NK-92 (cell line): ENCODE measurements at regions not wholly inside any gene's neighbourhood (a gene's known extent, or its start where the extent isn't known, plus 50 kb on each side); places are given as distances from the start of the nearest gene placed in this dataset.
"Not testable (repeated sequence)": the region's sequence is repeated elsewhere in the genome, so short reads cannot be mapped to it uniquely, and the experiment has no call there.

ENCODE experiments used
- DNase-seq: peaks from one replicate; lab custom pipeline; 2025; ENCODE audit not compliant: unreplicated experiment; lab: John Stamatoyannopoulos, UW

DNA sequence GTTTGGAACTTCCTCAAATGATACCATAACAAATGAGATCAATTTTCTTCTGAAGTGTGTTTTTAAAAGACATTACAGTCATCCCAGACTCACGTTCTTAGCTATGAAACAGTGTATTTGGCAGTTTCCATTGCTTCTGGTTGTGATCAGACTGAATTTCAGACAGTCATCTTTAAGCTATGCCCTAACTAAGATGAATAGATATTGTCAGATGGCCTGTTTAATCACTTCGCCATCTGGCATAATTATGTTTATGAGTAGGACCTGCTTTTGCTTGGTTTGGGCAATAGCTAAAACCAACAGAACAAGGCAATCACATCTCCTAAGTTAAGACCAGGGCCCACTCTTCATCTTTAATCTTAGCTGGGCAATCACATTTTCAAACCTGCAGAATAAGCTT, 313.1 kb downstream of the SV2B start:
- DNase-seq: no peak

DNA sequence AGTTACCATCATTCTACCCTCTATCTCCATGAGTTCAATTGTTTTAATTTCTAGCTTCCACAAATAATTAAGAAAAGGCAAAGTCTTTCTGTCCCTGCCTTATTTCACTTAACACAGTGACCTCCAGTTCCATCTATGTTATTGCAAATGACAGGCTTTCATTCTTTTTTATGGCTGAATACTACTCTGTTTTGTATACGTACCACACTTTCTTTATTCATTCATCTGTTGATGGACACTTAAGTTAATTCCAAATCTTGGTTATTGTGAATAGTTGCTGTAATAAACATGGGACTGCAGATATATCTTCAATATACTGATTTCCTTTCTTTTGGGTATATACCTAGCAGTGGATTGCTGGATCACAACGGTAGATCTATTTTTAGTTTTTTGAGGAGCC, 314.1 kb downstream of the SV2B start:
- no peak for DNase-seq

- not testable (repeated sequence) for DNase-seq
Observed at GRCh38 chr15:91415258-91415657, 315.2 kb downstream of the SV2B start.

GRCh38 chr15:91420689-91421088, 320.6 kb downstream of the SV2B start:
- DNase-seq: no peak

DNA sequence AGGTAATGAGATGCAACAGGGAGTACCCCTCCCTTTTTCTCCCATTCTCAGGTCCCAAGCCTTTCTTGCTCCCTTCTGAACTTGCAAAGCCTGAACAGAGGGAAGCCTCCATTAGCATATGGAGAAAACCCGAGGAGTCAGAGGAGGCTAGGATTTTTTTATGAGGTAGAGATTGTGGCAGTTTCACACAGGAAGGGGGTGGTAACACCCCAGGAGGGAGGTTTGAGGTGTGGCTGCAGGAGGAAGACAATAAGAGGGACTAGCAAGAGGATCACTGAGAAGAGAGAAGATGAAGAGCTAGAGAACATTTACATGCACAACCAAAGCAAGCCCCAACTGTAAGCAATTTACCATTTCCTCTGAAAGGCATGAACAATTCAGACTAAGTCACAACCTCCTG, 322.7 kb downstream of the SV2B start:
- DNase-seq: no peak

DNA sequence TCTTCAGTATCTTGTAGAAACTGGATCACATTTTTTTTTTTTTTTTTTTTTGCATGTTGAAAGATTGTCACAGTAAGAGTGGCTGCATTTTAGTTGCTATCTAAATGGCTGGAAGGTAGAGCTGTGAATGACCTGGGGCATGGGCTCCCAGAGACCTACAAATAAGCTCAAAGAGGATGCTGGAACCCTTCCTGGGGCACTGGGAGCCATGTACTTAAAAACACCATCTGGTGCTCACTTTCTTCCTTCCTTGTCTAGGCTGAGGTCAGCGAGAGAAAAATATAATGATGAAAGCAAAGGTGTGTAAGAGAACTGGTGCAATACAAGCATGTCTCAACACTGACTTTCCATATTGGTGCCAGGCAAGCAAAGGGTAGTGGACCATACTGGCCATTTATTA, 323.9 kb downstream of the SV2B start:
- DNase-seq: no peak

DNA sequence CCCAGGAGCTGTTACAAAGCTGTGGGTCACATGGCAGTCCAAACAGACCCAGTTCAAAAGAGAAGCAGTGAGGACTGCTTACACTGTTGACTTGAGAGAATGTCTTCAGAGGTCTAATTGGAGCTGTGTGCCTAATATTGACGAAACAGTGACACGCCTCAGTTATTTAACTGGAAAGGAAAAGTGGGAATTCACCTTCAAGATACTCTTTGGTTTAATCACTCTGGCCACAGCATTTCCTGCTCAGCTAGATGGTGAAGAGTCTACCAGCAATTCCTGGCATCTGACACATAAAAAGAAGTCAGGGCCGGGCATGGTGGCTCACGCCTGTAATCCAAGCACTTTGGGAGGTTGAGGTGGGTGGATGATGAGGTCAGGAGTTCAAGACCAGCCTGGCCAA, 326.4 kb downstream of the SV2B start:
- DNase-seq: no peak

GRCh38 chr15:91429973-91430372, 329.9 kb downstream of the SV2B start:
- no peak for DNase-seq

DNA sequence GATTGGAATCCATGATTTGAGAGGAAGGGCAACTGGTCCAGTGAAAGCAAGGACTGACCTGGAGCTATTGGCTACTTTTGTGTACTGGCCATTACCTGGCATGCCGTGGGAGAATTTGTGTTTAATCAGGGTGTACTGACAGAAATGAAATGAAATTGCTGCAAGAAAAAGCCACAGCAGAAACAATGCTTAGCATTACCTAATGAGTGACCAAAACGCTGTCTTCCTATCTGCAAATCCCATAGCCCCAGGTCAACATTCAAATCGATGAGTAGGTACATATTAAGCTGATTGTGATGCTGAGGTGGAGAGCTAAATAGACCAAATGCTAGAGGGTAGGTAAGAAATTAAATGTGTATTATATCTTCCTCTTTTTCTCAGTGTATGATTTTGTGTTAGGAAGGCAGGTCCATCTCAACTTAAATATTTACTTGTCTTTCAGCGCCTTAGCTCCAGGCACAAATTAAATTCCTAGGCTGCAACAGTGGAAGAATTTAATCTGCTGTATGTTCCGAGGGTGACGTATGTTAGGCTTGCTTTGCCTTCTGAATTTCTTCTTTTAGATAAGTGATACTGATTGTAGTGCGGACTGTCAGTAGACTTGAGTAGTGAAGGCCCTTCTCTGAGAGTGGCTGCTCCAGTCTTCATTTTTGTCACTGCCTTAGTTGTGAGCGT, 331.1 kb downstream of the SV2B start:
- no peak for DNase-seq

GRCh38 chr15:91435113-91435512, 335.1 kb downstream of the SV2B start:
- no peak for DNase-seq

GRCh38 chr15:91444656-91445055, 344.6 kb downstream of the SV2B start:
- DNase-seq: no peak

GRCh38 chr15:91445695-91446228, 345.7 kb downstream of the SV2B start:
- DNase-seq: no peak

DNA sequence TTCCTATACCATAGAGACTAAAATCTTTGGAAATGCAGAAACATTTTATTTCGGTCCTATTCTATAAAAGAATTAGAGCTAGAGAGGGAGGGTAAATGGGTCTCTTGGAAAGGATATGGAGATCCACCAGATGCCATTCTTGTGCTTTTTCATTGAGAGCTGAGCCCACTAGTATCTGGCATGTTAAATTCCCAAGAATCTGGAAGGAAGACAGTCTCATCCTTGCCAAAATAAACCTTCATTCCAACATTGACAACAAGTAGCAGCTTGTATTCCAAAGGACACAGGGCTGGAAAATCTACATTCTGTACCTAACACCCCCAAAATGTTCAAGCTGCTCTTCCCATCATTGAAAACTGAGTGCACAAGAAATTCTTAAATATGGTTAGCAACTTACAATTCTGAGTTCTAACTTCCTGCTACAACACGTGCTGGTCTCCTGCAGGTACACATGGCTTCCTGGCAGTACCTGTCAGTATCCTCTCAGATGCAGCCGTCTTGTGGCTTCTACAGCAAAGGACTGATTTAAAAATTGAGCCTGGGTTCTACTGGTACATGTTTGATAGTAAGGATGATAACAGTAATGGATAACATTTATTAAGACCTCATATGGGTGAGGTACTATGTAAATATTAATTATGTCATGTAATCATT, 348.1 kb downstream of the SV2B start:
- no peak for DNase-seq

DNA sequence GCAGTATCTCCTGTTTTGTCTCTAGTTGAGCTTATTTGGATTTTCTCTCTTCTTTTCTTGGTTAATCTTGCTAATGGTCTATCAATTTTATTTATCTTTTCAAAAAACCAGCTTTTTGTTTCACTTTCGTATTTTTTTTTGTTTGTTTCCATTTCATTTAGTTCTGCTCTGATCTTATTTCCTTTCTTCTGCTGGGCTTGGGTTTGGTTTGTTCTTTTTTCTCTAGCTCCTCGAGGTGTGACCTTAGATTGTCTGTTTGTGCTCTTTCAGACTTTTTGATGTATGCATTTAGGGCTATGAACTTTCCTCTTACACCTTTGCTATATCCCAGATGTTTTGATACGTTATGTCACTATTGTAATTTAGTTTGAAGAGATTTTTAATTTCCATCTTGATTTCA, 353.3 kb downstream of the SV2B start:
- DNase-seq: not testable (repeated sequence)

- DNase-seq: no peak
Observed at GRCh38 chr15:91456251-91456718, 356.2 kb downstream of the SV2B start.

- DNase-seq: no peak
Observed at GRCh38 chr15:91456921-91457320, 356.9 kb downstream of the SV2B start.

GRCh38 chr15:91461377-91461776, 361.3 kb downstream of the SV2B start:
- no peak for DNase-seq

GRCh38 chr15:91465086-91465485, 365.0 kb downstream of the SV2B start:
- DNase-seq: no peak

DNA sequence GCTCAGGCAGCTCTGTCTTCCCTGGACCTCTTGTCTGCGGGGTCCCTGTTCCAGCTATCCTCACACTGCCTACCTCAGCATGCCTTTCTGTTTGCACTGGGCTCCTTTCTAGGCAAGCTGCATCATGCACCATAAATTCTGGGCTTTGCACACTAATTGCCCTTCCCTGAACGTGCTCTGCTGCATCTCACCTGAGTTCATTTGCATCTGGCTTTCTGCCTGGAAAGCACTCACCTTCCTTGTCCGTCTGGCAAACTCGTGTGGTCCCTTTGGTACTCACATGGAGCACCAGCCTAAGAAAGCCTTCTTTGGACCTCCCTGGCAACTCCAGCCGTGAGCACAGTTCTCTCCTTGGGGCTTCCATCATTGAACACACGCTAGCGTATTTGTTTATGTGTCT, 365.6 kb downstream of the SV2B start:
- no peak for DNase-seq

DNA sequence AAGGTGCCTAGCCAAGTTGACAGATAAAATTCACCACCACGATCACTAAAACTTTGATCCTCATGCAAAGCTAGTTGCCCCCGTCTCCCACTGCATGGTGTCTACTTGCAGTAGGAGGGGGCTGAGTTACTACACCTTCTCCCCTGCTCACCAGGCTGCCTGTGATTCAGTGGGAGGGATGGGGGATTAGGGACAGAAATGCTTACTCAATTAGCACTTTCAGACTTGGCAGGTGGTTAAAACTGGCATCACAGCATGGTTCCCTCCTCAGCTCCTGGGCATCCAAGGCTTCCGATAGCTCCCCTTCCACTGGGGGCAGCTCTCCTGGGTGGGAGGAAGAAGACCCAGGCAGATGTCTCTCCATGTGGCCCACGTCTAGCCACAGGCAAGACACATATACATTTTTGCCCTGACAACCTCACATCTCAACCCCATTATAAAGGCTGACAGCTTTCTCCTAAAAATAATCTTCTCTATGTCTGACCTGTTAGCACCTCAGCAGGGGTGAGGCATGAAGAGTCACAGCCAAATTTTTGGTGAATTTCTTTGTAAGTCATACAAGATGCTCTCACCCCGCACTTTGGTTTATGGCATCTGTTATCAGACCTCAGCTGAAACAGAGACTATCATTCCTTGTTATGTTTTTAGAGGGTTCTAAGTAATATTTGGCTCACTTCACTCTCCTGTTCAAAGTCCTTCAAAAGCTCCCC, 369.0 kb downstream of the SV2B start:
- no peak for DNase-seq

- no peak for DNase-seq
Observed at GRCh38 chr15:91469632-91470567, 369.8 kb downstream of the SV2B start.
